WTC11 (cell line): ENCODE measurements at regions not wholly inside any gene's neighbourhood (a gene's known extent, or its start where the extent isn't known, plus 50 kb on each side); places are given as distances from the start of the nearest gene placed in this dataset.

Source experiments
- ATAC-seq: fragments of 200-7000 bp; cut with Tn5 transposase; 2 replicates; pipeline ENCODE4 v1.10.0; 2021; ENCODE audit warnings: mild to moderate bottlenecking, moderate library complexity
- CTCF ChIA-PET: fragments of 300-600 bp; sonication (Branson Sonifier 250); formaldehyde crosslinking; loops from one replicate; lab custom pipeline; 2021; ENCODE audit warnings: antibody characterized with exemption; lab: Charles Lee
- POLR2A ChIA-PET: fragments of 350-600 bp; sonication (Branson Sonifier 250); formaldehyde crosslinking; loops from one replicate; lab custom pipeline; 2021; ENCODE audit warnings: antibody characterized with exemption; lab: Charles Lee
- DNase-seq: peaks from one replicate; pipeline ENCODE4 v3.0.0; 2021; ENCODE audit warnings: low spot score
- H3K27ac Mint-ChIP-seq: 2 replicates; pipeline ENCODE4 v1.8.0; 2021; ENCODE audit warnings: mixed read lengths
- H3K27me3 Mint-ChIP-seq: 2 replicates; pipeline ENCODE4 v1.8.0; 2021; ENCODE audit warnings: low read depth, mild to moderate bottlenecking, moderate library complexity, mixed read lengths
- H3K36me3 Mint-ChIP-seq: 2 replicates; pipeline ENCODE4 v1.8.0; 2021; ENCODE audit warnings: mixed read lengths
- H3K4me1 Mint-ChIP-seq: 2 replicates; pipeline ENCODE4 v1.8.0; 2022; ENCODE audit warnings: mixed read lengths
- H3K4me3 Mint-ChIP-seq: 2 replicates; pipeline ENCODE4 v1.8.0; 2021; ENCODE audit warnings: mild to moderate bottlenecking, moderate library complexity, mixed read lengths
- H3K9me3 Mint-ChIP-seq: 2 replicates; pipeline ENCODE4 v1.8.0; 2021; ENCODE audit warnings: mixed read lengths
- FOXJ3 ChIP-seq: sonication (generic); formaldehyde crosslinking; IDR thresholded peaks from 2 replicates; pipeline ENCODE4 v1.9.0; 2021; ENCODE audit warnings: missing genetic modification reagents, mild to moderate bottlenecking, borderline replicate concordance
- MXD4 ChIP-seq: fragments of 250-450 bp; sonication (Bioruptor Pico); IDR thresholded peaks from 2 replicates; pipeline ENCODE4 v1.8.0; 2021; ENCODE audit warnings: mild to moderate bottlenecking, moderate library complexity, borderline replicate concordance
- SMAD4 ChIP-seq: sonication (generic); formaldehyde crosslinking; IDR thresholded peaks from 2 replicates; pipeline ENCODE4 v1.8.0; 2022; ENCODE audit warnings: mild to moderate bottlenecking, missing genetic modification reagents
- TP53 ChIP-seq: sonication (generic); formaldehyde crosslinking; IDR thresholded peaks from 2 replicates; pipeline ENCODE4 v1.8.1; 2023; ENCODE audit warnings: mild to moderate bottlenecking, missing genetic modification reagents
- ZNF232 ChIP-seq: sonication (generic); formaldehyde crosslinking; IDR thresholded peaks from 2 replicates; pipeline ENCODE4 v1.8.0; 2022; ENCODE audit warnings: mild to moderate bottlenecking, missing genetic modification reagents
- TF ChIP-seq, protein P1 (sequence below): sonication (generic); formaldehyde crosslinking; IDR thresholded peaks from 2 replicates; pipeline ENCODE4 v1.8.1; 2023; ENCODE audit warnings: mild to moderate bottlenecking, missing genetic modification reagents, moderate library complexity
- TF ChIP-seq, protein P2 (sequence below): sonication (generic); formaldehyde crosslinking; IDR thresholded peaks from 2 replicates; pipeline ENCODE4 v1.8.1; 2022; ENCODE audit warnings: low read depth, mild to moderate bottlenecking, moderate library complexity, missing genetic modification reagents, borderline replicate concordance
- TF ChIP-seq, protein P3 (sequence below): sonication (generic); formaldehyde crosslinking; IDR thresholded peaks from 2 replicates; pipeline ENCODE4 v1.8.1; 2023; ENCODE audit warnings: mild to moderate bottlenecking, missing genetic modification reagents
- TF ChIP-seq, protein P4 (sequence below): sonication (generic); formaldehyde crosslinking; IDR thresholded peaks from 2 replicates; pipeline ENCODE4 v1.8.0; 2023; ENCODE audit warnings: missing genetic modification reagents
- TF ChIP-seq, protein P5 (sequence below): sonication (generic); formaldehyde crosslinking; IDR thresholded peaks from 2 replicates; pipeline ENCODE4 v1.8.0; 2022; ENCODE audit warnings: mild to moderate bottlenecking, missing genetic modification reagents
- TF ChIP-seq, protein P6 (sequence below): sonication (generic); formaldehyde crosslinking; conservative IDR thresholded peaks from 2 replicates; pipeline ENCODE4 v1.8.1; 2023; ENCODE audit warnings: mild to moderate bottlenecking, low read depth, missing genetic modification reagents, moderate library complexity
- TF ChIP-seq, protein P7 (sequence below): sonication (generic); formaldehyde crosslinking; IDR thresholded peaks from 2 replicates; pipeline ENCODE4 v1.8.1; 2022; ENCODE audit warnings: mild to moderate bottlenecking, moderate library complexity, missing genetic modification reagents
- TF ChIP-seq, protein P8 (sequence below): sonication (generic); formaldehyde crosslinking; IDR thresholded peaks from 2 replicates; pipeline ENCODE4 v1.8.0; 2022; ENCODE audit warnings: missing genetic modification reagents
- TF ChIP-seq, protein P9 (sequence below): fragments of 250-450 bp; sonication (Bioruptor Pico); IDR thresholded peaks from 2 replicates; pipeline ENCODE4 v1.9.0; 2021; ENCODE audit warnings: mild to moderate bottlenecking, borderline replicate concordance

DNA sequence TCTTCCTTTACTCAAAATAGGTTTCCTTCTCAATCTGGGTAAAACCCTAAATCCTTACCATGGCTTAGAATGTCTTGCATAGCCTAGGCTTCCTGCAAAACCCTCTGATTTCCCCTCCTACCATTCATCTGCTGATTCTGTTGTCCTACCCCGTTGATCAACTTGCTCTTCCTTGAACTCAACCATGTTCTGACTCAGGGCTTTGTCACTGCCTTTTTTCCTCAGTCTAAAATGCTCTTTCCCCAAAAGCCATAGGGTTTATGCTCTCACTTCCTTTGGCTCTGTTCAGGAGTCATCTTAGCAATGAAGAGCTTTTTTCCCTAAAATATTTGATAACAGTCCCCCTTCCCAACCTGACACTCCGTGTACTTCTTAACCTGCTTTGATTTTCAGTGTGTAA lies 79.4 kb upstream of the IZUMO3 start:
- TF ChIP-seq, protein P1, sequence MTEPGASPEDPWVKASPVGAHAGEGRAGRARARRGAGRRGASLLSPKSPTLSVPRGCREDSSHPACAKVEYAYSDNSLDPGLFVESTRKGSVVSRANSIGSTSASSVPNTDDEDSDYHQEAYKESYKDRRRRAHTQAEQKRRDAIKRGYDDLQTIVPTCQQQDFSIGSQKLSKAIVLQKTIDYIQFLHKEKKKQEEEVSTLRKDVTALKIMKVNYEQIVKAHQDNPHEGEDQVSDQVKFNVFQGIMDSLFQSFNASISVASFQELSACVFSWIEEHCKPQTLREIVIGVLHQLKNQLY (CRISPR knock-in tag), result no peak
- TF ChIP-seq, protein P2, sequence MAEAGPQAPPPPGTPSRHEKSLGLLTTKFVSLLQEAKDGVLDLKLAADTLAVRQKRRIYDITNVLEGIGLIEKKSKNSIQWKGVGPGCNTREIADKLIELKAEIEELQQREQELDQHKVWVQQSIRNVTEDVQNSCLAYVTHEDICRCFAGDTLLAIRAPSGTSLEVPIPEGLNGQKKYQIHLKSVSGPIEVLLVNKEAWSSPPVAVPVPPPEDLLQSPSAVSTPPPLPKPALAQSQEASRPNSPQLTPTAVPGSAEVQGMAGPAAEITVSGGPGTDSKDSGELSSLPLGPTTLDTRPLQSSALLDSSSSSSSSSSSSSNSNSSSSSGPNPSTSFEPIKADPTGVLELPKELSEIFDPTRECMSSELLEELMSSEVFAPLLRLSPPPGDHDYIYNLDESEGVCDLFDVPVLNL (CRISPR knock-in tag), result no peak
- no peak for TF ChIP-seq ZNF232 (CRISPR knock-in tag)
- TF ChIP-seq FOXJ3 (CRISPR knock-in tag), result no peak
- TF ChIP-seq, protein P3, sequence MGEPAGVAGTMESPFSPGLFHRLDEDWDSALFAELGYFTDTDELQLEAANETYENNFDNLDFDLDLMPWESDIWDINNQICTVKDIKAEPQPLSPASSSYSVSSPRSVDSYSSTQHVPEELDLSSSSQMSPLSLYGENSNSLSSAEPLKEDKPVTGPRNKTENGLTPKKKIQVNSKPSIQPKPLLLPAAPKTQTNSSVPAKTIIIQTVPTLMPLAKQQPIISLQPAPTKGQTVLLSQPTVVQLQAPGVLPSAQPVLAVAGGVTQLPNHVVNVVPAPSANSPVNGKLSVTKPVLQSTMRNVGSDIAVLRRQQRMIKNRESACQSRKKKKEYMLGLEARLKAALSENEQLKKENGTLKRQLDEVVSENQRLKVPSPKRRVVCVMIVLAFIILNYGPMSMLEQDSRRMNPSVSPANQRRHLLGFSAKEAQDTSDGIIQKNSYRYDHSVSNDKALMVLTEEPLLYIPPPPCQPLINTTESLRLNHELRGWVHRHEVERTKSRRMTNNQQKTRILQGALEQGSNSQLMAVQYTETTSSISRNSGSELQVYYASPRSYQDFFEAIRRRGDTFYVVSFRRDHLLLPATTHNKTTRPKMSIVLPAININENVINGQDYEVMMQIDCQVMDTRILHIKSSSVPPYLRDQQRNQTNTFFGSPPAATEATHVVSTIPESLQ (CRISPR knock-in tag), result no peak
- TF ChIP-seq, protein P4, sequence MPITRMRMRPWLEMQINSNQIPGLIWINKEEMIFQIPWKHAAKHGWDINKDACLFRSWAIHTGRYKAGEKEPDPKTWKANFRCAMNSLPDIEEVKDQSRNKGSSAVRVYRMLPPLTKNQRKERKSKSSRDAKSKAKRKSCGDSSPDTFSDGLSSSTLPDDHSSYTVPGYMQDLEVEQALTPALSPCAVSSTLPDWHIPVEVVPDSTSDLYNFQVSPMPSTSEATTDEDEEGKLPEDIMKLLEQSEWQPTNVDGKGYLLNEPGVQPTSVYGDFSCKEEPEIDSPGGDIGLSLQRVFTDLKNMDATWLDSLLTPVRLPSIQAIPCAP (CRISPR knock-in tag), result no peak
- no peak for TF ChIP-seq TP53 (CRISPR knock-in tag)
- no peak for TF ChIP-seq MXD4
- TF ChIP-seq, protein P5, sequence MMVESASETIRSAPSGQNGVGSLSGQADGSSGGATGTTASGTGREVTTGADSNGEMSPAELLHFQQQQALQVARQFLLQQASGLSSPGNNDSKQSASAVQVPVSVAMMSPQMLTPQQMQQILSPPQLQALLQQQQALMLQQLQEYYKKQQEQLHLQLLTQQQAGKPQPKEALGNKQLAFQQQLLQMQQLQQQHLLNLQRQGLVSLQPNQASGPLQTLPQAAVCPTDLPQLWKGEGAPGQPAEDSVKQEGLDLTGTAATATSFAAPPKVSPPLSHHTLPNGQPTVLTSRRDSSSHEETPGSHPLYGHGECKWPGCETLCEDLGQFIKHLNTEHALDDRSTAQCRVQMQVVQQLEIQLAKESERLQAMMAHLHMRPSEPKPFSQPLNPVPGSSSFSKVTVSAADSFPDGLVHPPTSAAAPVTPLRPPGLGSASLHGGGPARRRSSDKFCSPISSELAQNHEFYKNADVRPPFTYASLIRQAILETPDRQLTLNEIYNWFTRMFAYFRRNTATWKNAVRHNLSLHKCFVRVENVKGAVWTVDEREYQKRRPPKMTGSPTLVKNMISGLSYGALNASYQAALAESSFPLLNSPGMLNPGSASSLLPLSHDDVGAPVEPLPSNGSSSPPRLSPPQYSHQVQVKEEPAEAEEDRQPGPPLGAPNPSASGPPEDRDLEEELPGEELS (CRISPR knock-in tag), result no peak
- TF ChIP-seq SMAD4 (CRISPR knock-in tag), result no peak
- TF ChIP-seq, protein P6, sequence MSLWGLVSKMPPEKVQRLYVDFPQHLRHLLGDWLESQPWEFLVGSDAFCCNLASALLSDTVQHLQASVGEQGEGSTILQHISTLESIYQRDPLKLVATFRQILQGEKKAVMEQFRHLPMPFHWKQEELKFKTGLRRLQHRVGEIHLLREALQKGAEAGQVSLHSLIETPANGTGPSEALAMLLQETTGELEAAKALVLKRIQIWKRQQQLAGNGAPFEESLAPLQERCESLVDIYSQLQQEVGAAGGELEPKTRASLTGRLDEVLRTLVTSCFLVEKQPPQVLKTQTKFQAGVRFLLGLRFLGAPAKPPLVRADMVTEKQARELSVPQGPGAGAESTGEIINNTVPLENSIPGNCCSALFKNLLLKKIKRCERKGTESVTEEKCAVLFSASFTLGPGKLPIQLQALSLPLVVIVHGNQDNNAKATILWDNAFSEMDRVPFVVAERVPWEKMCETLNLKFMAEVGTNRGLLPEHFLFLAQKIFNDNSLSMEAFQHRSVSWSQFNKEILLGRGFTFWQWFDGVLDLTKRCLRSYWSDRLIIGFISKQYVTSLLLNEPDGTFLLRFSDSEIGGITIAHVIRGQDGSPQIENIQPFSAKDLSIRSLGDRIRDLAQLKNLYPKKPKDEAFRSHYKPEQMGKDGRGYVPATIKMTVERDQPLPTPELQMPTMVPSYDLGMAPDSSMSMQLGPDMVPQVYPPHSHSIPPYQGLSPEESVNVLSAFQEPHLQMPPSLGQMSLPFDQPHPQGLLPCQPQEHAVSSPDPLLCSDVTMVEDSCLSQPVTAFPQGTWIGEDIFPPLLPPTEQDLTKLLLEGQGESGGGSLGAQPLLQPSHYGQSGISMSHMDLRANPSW (CRISPR knock-in tag), result no peak
- TF ChIP-seq, protein P7, sequence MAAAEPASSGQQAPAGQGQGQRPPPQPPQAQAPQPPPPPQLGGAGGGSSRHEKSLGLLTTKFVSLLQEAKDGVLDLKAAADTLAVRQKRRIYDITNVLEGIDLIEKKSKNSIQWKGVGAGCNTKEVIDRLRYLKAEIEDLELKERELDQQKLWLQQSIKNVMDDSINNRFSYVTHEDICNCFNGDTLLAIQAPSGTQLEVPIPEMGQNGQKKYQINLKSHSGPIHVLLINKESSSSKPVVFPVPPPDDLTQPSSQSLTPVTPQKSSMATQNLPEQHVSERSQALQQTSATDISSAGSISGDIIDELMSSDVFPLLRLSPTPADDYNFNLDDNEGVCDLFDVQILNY (CRISPR knock-in tag), result no peak
- TF ChIP-seq, protein P8, sequence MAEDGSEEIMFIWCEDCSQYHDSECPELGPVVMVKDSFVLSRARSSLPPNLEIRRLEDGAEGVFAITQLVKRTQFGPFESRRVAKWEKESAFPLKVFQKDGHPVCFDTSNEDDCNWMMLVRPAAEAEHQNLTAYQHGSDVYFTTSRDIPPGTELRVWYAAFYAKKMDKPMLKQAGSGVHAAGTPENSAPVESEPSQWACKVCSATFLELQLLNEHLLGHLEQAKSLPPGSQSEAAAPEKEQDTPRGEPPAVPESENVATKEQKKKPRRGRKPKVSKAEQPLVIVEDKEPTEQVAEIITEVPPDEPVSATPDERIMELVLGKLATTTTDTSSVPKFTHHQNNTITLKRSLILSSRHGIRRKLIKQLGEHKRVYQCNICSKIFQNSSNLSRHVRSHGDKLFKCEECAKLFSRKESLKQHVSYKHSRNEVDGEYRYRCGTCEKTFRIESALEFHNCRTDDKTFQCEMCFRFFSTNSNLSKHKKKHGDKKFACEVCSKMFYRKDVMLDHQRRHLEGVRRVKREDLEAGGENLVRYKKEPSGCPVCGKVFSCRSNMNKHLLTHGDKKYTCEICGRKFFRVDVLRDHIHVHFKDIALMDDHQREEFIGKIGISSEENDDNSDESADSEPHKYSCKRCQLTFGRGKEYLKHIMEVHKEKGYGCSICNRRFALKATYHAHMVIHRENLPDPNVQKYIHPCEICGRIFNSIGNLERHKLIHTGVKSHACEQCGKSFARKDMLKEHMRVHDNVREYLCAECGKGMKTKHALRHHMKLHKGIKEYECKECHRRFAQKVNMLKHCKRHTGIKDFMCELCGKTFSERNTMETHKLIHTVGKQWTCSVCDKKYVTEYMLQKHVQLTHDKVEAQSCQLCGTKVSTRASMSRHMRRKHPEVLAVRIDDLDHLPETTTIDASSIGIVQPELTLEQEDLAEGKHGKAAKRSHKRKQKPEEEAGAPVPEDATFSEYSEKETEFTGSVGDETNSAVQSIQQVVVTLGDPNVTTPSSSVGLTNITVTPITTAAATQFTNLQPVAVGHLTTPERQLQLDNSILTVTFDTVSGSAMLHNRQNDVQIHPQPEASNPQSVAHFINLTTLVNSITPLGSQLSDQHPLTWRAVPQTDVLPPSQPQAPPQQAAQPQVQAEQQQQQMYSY (CRISPR knock-in tag), result no peak
- TF ChIP-seq, protein P9, sequence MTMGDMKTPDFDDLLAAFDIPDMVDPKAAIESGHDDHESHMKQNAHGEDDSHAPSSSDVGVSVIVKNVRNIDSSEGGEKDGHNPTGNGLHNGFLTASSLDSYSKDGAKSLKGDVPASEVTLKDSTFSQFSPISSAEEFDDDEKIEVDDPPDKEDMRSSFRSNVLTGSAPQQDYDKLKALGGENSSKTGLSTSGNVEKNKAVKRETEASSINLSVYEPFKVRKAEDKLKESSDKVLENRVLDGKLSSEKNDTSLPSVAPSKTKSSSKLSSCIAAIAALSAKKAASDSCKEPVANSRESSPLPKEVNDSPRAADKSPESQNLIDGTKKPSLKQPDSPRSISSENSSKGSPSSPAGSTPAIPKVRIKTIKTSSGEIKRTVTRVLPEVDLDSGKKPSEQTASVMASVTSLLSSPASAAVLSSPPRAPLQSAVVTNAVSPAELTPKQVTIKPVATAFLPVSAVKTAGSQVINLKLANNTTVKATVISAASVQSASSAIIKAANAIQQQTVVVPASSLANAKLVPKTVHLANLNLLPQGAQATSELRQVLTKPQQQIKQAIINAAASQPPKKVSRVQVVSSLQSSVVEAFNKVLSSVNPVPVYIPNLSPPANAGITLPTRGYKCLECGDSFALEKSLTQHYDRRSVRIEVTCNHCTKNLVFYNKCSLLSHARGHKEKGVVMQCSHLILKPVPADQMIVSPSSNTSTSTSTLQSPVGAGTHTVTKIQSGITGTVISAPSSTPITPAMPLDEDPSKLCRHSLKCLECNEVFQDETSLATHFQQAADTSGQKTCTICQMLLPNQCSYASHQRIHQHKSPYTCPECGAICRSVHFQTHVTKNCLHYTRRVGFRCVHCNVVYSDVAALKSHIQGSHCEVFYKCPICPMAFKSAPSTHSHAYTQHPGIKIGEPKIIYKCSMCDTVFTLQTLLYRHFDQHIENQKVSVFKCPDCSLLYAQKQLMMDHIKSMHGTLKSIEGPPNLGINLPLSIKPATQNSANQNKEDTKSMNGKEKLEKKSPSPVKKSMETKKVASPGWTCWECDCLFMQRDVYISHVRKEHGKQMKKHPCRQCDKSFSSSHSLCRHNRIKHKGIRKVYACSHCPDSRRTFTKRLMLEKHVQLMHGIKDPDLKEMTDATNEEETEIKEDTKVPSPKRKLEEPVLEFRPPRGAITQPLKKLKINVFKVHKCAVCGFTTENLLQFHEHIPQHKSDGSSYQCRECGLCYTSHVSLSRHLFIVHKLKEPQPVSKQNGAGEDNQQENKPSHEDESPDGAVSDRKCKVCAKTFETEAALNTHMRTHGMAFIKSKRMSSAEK (CRISPR knock-in tag), result no peak
- ATAC-seq, result no peak
- Mint-ChIP-seq H3K36me3 (no peaks in the 10 kb centered on the region), H3K9me3 (peaks cover 4% of the 10 kb centered on the region; the same call in 1 of the 2 replicates), H3K4me1 (peaks cover 4% of the 10 kb centered on the region), H3K4me3 (no peak overlapping the region), H3K27ac (no peak overlapping the region; the same call in 1 of the 2 replicates), H3K27me3 (no peaks in the 10 kb centered on the region)
- CTCF ChIA-PET, result no interaction called here
- no peak for DNase-seq
- POLR2A ChIA-PET, result no interaction called here
